ENCODE measurements at regions not wholly inside any gene's neighbourhood (a gene's known extent, or its start where the extent isn't known, plus 50 kb on each side); places are given as distances from the start of the nearest gene placed in this dataset.

DNA sequence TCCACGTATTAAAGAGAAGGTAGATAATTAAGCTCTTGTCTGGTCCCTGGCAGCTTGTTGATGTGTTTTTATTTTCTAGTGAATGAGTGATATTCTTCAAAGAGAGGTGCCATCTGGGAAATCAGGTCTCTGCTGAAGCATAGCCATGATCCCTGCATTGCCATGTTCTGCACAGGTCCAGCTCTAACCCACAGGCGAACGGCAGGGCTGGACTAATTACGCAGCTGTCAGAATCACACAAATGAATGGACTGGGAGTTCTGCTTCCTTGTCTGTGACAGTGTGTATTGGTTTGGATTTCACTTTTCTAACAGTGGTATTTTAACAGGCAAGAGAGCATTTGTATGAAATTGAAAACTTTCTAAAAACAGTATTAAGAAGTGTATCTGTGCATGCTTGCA lies 235.6 kb downstream of the FAT3 start:
- WGBS (ENCODE audit: extremely low coverage, insufficient coverage, insufficient read length) = no CpG with 5 or more reads among the region's 4 CpGs
- no peak overlapping the region for H3K23ac ChIP-seq (ENCODE audit: low read length)

DNA sequence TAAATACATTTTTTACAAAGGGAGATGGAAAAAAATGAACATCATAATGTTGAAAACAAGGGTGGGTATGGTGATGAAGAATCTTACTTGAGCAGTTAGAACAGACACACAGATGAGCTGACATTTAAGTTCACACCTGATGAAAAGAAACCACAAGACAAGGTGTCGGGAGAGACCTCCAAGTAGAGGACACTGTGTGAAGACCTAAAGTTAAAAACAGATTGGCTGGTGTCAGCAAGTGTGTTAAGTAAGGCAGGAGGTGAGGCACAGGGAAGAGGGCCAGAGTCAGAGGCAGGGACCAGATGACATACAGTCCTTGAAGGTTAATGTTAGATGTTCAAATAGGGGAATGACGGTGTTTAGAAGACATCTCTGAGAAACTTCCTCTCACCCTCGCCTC lies 236.8 kb downstream of the FAT3 start:
- WGBS (ENCODE audit: extremely low coverage, insufficient coverage, insufficient read length) = no CpG with 5 or more reads among the region's 3 CpGs
- Histone ChIP-seq H4K8ac (ENCODE audit: low read depth, low read length) (no peak overlapping the region), H3K18ac (ENCODE audit: low read length) (no peak overlapping the region), H2AK5ac (ENCODE audit: low read length) (no peak overlapping the region), H3K79me2 (ENCODE audit: control insufficient read depth, insufficient read depth, low read length, poor library complexity) (no peaks in the 10 kb centered on the region), H3K4ac (ENCODE audit: low read depth, low read length) (no peak overlapping the region), H3K9me3 (ENCODE audit: insufficient read depth, low read depth, low read length) (no peaks in the 10 kb centered on the region), H4K12ac (ENCODE audit: low read depth, low read length) (no peak overlapping the region), H3K4me2 (ENCODE audit: low read length) (no peak overlapping the region), H3K23ac (ENCODE audit: low read length) (no peak overlapping the region), H3K27me3 (ENCODE audit: insufficient read depth, low read length) (no peaks in the 10 kb centered on the region), H2BK120ac (ENCODE audit: insufficient read depth, low read length, poor library complexity) (no peak overlapping the region), H3K36me3 (ENCODE audit: control insufficient read depth in 1 of 2, insufficient read depth in 2 of 2, low read length in 2 of 2) (no peaks in the 10 kb centered on the region), H2BK12ac (ENCODE audit: low read length) (no peak overlapping the region), H3K4me1 (ENCODE audit: control insufficient read depth in 1 of 2, insufficient read depth in 2 of 2, low read length in 2 of 2) (no peaks in the 10 kb centered on the region), H3K4me3 (ENCODE audit: low read depth, low read length) (no peak overlapping the region), H3K9ac (ENCODE audit: low read length) (no peak overlapping the region), H4K91ac (ENCODE audit: low read depth, low read length) (no peak overlapping the region), H3K14ac (ENCODE audit: low read length) (no peak overlapping the region), H2AFZ (ENCODE audit: insufficient read depth, low read length, poor library complexity) (no peak overlapping the region), H3K27ac (ENCODE audit: low read depth, low read length) (no peak overlapping the region), H2BK5ac (ENCODE audit: low read depth, low read length, poor library complexity) (no peak overlapping the region), H3K79me1 (ENCODE audit: low read length) (no peaks in the 10 kb centered on the region)
- DNase-seq = no peak

More for the DNA sequence above, 235.6 kb downstream of the FAT3 start:
- Histone ChIP-seq H2BK5ac (ENCODE audit: low read depth, low read length, poor library complexity) (no peak overlapping the region), H3K18ac (ENCODE audit: low read length) (no peak overlapping the region), H2AFZ (ENCODE audit: insufficient read depth, low read length, poor library complexity) (no peak overlapping the region), H3K79me1 (ENCODE audit: low read length) (no peaks in the 10 kb centered on the region), H3K27ac (ENCODE audit: low read depth, low read length) (no peak overlapping the region), H3K27me3 (ENCODE audit: insufficient read depth, low read length) (no peaks in the 10 kb centered on the region), H3K79me2 (ENCODE audit: control insufficient read depth, insufficient read depth, low read length, poor library complexity) (no peaks in the 10 kb centered on the region), H4K12ac (ENCODE audit: low read depth, low read length) (peak overlapping the region; percentile 46), H4K8ac (ENCODE audit: low read depth, low read length) (no peak overlapping the region), H3K36me3 (ENCODE audit: control insufficient read depth in 1 of 2, insufficient read depth in 2 of 2, low read length in 2 of 2) (no peaks in the 10 kb centered on the region), H3K9me3 (ENCODE audit: insufficient read depth, low read depth, low read length) (no peaks in the 10 kb centered on the region), H2AK5ac (ENCODE audit: low read length) (no peak overlapping the region), H2BK120ac (ENCODE audit: insufficient read depth, low read length, poor library complexity) (no peak overlapping the region), H3K4me2 (ENCODE audit: low read length) (no peak overlapping the region), H3K14ac (ENCODE audit: low read length) (no peak overlapping the region), H3K4ac (ENCODE audit: low read depth, low read length) (no peak overlapping the region), H3K4me3 (ENCODE audit: low read depth, low read length) (no peak overlapping the region), H4K91ac (ENCODE audit: low read depth, low read length) (no peak overlapping the region), H2BK12ac (ENCODE audit: low read length) (no peak overlapping the region), H3K9ac (ENCODE audit: low read length) (no peak overlapping the region), H3K4me1 (ENCODE audit: control insufficient read depth in 1 of 2, insufficient read depth in 2 of 2, low read length in 2 of 2) (no peaks in the 10 kb centered on the region)
- DNase-seq = no peak

DNA sequence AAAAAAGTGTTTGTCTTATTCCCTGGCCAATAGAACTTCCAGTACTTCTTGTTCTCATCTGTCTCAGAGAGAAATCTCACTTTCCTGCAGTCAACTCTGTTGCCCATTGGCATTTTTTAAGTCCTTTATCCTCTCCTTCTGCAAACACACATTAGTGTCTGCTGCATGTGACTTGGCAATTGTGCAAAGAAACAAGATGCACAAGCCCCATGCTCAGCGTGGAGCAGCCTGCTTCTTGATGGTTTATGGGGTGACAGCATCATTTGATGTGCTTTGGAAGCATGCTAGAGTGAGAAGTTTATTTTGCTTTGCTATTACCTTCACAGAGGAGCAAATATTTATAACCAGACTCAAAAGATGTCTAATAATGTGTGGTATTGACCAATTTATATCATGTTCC lies 238.2 kb downstream of the FAT3 start:
- Histone ChIP-seq H3K27ac (ENCODE audit: low read depth, low read length) (no peak overlapping the region), H3K79me1 (ENCODE audit: low read length) (no peaks in the 10 kb centered on the region), H2BK120ac (ENCODE audit: insufficient read depth, low read length, poor library complexity) (no peak overlapping the region), H2BK5ac (ENCODE audit: low read depth, low read length, poor library complexity) (no peak overlapping the region), H3K36me3 (ENCODE audit: control insufficient read depth in 1 of 2, insufficient read depth in 2 of 2, low read length in 2 of 2) (no peaks in the 10 kb centered on the region), H3K9ac (ENCODE audit: low read length) (no peak overlapping the region), H3K4me3 (ENCODE audit: low read depth, low read length) (no peak overlapping the region), H3K27me3 (ENCODE audit: insufficient read depth, low read length) (no peaks in the 10 kb centered on the region), H2BK12ac (ENCODE audit: low read length) (no peak overlapping the region), H4K91ac (ENCODE audit: low read depth, low read length) (no peak overlapping the region), H3K9me3 (ENCODE audit: insufficient read depth, low read depth, low read length) (no peaks in the 10 kb centered on the region), H4K12ac (ENCODE audit: low read depth, low read length) (no peak overlapping the region), H4K8ac (ENCODE audit: low read depth, low read length) (no peak overlapping the region), H3K14ac (ENCODE audit: low read length) (no peak overlapping the region), H3K4ac (ENCODE audit: low read depth, low read length) (no peak overlapping the region), H3K23ac (ENCODE audit: low read length) (no peak overlapping the region), H3K4me2 (ENCODE audit: low read length) (no peak overlapping the region), H2AK5ac (ENCODE audit: low read length) (no peak overlapping the region), H3K18ac (ENCODE audit: low read length) (no peak overlapping the region), H3K4me1 (ENCODE audit: control insufficient read depth in 1 of 2, insufficient read depth in 2 of 2, low read length in 2 of 2) (no peaks in the 10 kb centered on the region), H2AFZ (ENCODE audit: insufficient read depth, low read length, poor library complexity) (no peak overlapping the region), H3K79me2 (ENCODE audit: control insufficient read depth, insufficient read depth, low read length, poor library complexity) (no peaks in the 10 kb centered on the region)
- no peak for DNase-seq
- no CpG with 5 or more reads among the region's 1 CpG for WGBS (ENCODE audit: extremely low coverage, insufficient coverage, insufficient read length)

DNA sequence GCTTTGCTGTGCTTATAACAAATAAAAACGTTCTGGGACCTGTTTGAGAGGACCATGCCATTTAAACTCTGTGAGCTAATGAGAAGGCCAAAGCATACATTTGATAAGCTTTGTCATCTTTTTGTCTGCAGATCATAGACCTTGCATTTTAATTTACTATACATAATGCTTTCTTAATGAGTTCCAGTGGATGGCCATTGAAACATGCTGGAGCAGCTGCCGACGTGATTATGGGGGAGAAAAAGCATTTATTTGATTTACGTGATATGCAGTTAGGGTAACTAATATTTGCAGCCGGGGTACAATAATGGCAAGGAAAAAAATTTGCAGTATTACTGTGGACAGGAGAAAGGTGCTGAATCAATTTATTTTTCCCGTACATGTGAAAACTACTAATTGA lies 240.2 kb downstream of the FAT3 start:
- Histone ChIP-seq H3K14ac (ENCODE audit: low read length) (no peak overlapping the region), H4K91ac (ENCODE audit: low read depth, low read length) (no peak overlapping the region), H3K4ac (ENCODE audit: low read depth, low read length) (no peak overlapping the region), H3K9ac (ENCODE audit: low read length) (no peak overlapping the region), H2AK5ac (ENCODE audit: low read length) (no peak overlapping the region), H3K4me3 (ENCODE audit: low read depth, low read length) (no peak overlapping the region), H3K9me3 (ENCODE audit: insufficient read depth, low read depth, low read length) (no peaks in the 10 kb centered on the region), H2BK120ac (ENCODE audit: insufficient read depth, low read length, poor library complexity) (no peak overlapping the region), H3K27ac (ENCODE audit: low read depth, low read length) (no peak overlapping the region), H2BK12ac (ENCODE audit: low read length) (no peak overlapping the region), H3K36me3 (ENCODE audit: control insufficient read depth in 1 of 2, insufficient read depth in 2 of 2, low read length in 2 of 2) (no peaks in the 10 kb centered on the region), H3K4me1 (ENCODE audit: control insufficient read depth in 1 of 2, insufficient read depth in 2 of 2, low read length in 2 of 2) (no peaks in the 10 kb centered on the region), H3K79me1 (ENCODE audit: low read length) (no peaks in the 10 kb centered on the region), H4K8ac (ENCODE audit: low read depth, low read length) (no peak overlapping the region), H3K4me2 (ENCODE audit: low read length) (no peak overlapping the region), H3K23ac (ENCODE audit: low read length) (no peak overlapping the region), H4K12ac (ENCODE audit: low read depth, low read length) (no peak overlapping the region), H2AFZ (ENCODE audit: insufficient read depth, low read length, poor library complexity) (no peak overlapping the region), H3K27me3 (ENCODE audit: insufficient read depth, low read length) (no peaks in the 10 kb centered on the region), H3K18ac (ENCODE audit: low read length) (no peak overlapping the region), H3K79me2 (ENCODE audit: control insufficient read depth, insufficient read depth, low read length, poor library complexity) (no peaks in the 10 kb centered on the region), H2BK5ac (ENCODE audit: low read depth, low read length, poor library complexity) (no peak overlapping the region)
- DNase-seq = no peak
- WGBS (ENCODE audit: extremely low coverage, insufficient coverage, insufficient read length) = no CpG with 5 or more reads among the region's 6 CpGs

All from trophoblast cell (in vitro differentiated cells and primary cell).